ENCODE measurements at regions not wholly inside any gene's neighbourhood (a gene's known extent, or its start where the extent isn't known, plus 50 kb on each side); places are given as distances from the start of the nearest gene placed in this dataset.
"Not testable (repeated sequence)": the region's sequence is repeated elsewhere in the genome, so short reads cannot be mapped to it uniquely, and the experiment has no call there.

- no peak for DNase-seq
- intact Hi-C loops (cut with DNase I), result no loop called here
Measured at GRCh38 chr4:23422878-23423277, 467.0 kb downstream of the PPARGC1A start.

GRCh38 chr4:23413631-23414030, 476.2 kb downstream of the PPARGC1A start:
- intact Hi-C loops (cut with DNase I), result no loop called here

GRCh38 chr4:23412701-23413100, 477.1 kb downstream of the PPARGC1A start:
- intact Hi-C loops (cut with DNase I), result no loop called here

More at GRCh38 chr4:23413631-23414030, 476.2 kb downstream of the PPARGC1A start:
- no peak for DNase-seq

GRCh38 chr4:23408913-23409312, 480.9 kb downstream of the PPARGC1A start:
- intact Hi-C loops (cut with DNase I); DNase-seq: not testable (repeated sequence)

More at GRCh38 chr4:23412701-23413100, 477.1 kb downstream of the PPARGC1A start:
- no peak for DNase-seq

GRCh38 chr4:23401572-23401971, 488.3 kb downstream of the PPARGC1A start:
- intact Hi-C loops (cut with DNase I), result no loop called here
- DNase-seq, result no peak

- intact Hi-C loops (cut with DNase I), result no loop called here
- DNase-seq, result no peak
Measured at GRCh38 chr4:23392860-23393458, 496.9 kb downstream of the PPARGC1A start.

- intact Hi-C loops (cut with DNase I), result no loop called here
- no peak for DNase-seq
Measured at GRCh38 chr4:23390246-23390645, 499.6 kb downstream of the PPARGC1A start.

- intact Hi-C loops (cut with DNase I), result no loop called here
- DNase-seq, result no peak
Measured at GRCh38 chr4:23388699-23389395, 501.0 kb downstream of the PPARGC1A start.

- intact Hi-C loops (cut with DNase I), result no loop called here
- no peak for DNase-seq
Measured at GRCh38 chr4:23388255-23388654, 501.6 kb downstream of the PPARGC1A start.

- intact Hi-C loops (cut with DNase I), result no loop called here
Measured at GRCh38 chr4:23384741-23385140, 505.1 kb downstream of the PPARGC1A start.

GRCh38 chr4:23382879-23383278, 507.0 kb downstream of the PPARGC1A start:
- intact Hi-C loops (cut with DNase I), result no loop called here

More at GRCh38 chr4:23384741-23385140, 505.1 kb downstream of the PPARGC1A start:
- DNase-seq, result no peak

GRCh38 chr4:23374259-23374658, 515.6 kb downstream of the PPARGC1A start:
- intact Hi-C loops (cut with DNase I), result no loop called here
- no peak for DNase-seq

More at GRCh38 chr4:23382879-23383278, 507.0 kb downstream of the PPARGC1A start:
- DNase-seq, result no peak

- intact Hi-C loops (cut with DNase I), result no loop called here
- DNase-seq, result no peak
Measured at GRCh38 chr4:23373261-23373660, 516.6 kb downstream of the PPARGC1A start.

- no peak for DNase-seq
- intact Hi-C loops (cut with DNase I), result no loop called here
Measured at GRCh38 chr4:23371533-23371932, 518.3 kb downstream of the PPARGC1A start.

- no peak for DNase-seq
- intact Hi-C loops (cut with DNase I), result no loop called here
Measured at GRCh38 chr4:23369331-23369730, 520.5 kb downstream of the PPARGC1A start.

GRCh38 chr4:23368081-23368697, 521.7 kb downstream of the PPARGC1A start:
- intact Hi-C loops (cut with DNase I), result no loop called here

GRCh38 chr4:23366557-23366906, 523.3 kb downstream of the PPARGC1A start:
- intact Hi-C loops (cut with DNase I), result no loop called here
- no peak for DNase-seq

More at GRCh38 chr4:23368081-23368697, 521.7 kb downstream of the PPARGC1A start:
- DNase-seq, result no peak

GRCh38 chr4:23365871-23366556, 523.8 kb downstream of the PPARGC1A start:
- intact Hi-C loops (cut with DNase I), result no loop called here
- DNase-seq, result no peak

- intact Hi-C loops (cut with DNase I), result no loop called here
- DNase-seq, result no peak
Measured at GRCh38 chr4:23365086-23365485, 524.8 kb downstream of the PPARGC1A start.

GRCh38 chr4:23364167-23364566, 525.7 kb downstream of the PPARGC1A start:
- no peak for DNase-seq
- intact Hi-C loops (cut with DNase I), result no loop called here

GRCh38 chr4:23361453-23361852, 528.4 kb downstream of the PPARGC1A start:
- intact Hi-C loops (cut with DNase I), result no loop called here
- DNase-seq, result peak in 2 of 10 donors; percentile 53 to 69
